Osteoblast (primary cell): ENCODE measurements at regions not wholly inside any gene's neighbourhood (a gene's known extent, or its start where the extent isn't known, plus 50 kb on each side); places are given as distances from the start of the nearest gene placed in this dataset.

Source experiments
- DNase-seq: peaks from one replicate; pipeline ENCODE4 v3.0.0; 2011; ENCODE audit warnings: low spot score, mixed read lengths; ENCODE audit not compliant: insufficient read length; ENCODE audit errors: missing footprints
- H2AFZ ChIP-seq: 2 replicates; pipeline ENCODE4 v1.6.0; 2011; ENCODE audit warnings: mild to moderate bottlenecking, low read length
- H3K27ac ChIP-seq: 2 replicates; pipeline ENCODE4 v1.5.1; 2011; ENCODE audit warnings: mild to moderate bottlenecking, low read depth, low read length, moderate library complexity
- H3K27me3 ChIP-seq: 2 replicates; pipeline ENCODE4 v1.6.0; 2012; ENCODE audit warnings: mild to moderate bottlenecking, control low read depth, inconsistent platforms, low read length, moderate library complexity; ENCODE audit not compliant: insufficient read depth
- H3K36me3 ChIP-seq: 2 replicates; pipeline ENCODE4 v1.5.1; 2011; ENCODE audit warnings: mild to moderate bottlenecking, low read length, control low read depth, moderate library complexity; ENCODE audit not compliant: insufficient read depth
- H3K4me1 ChIP-seq: 2 replicates; pipeline ENCODE4 v1.5.1; 2011; ENCODE audit warnings: mild to moderate bottlenecking, low read length, control low read depth, moderate library complexity; ENCODE audit not compliant: insufficient read depth
- H3K4me2 ChIP-seq: 2 replicates; pipeline ENCODE4 v1.6.0; 2011; ENCODE audit warnings: mild to moderate bottlenecking, low read length; ENCODE audit not compliant: insufficient read depth
- H3K4me3 ChIP-seq: fragments of 200-600 bp; sonication (generic); 3 replicates; pipeline ENCODE4 v1.5.1; 2012; ENCODE audit warnings: mild to moderate bottlenecking, low read length, inconsistent platforms; ENCODE audit not compliant: insufficient read depth
- H3K79me2 ChIP-seq: 2 replicates; pipeline ENCODE4 v1.6.0; 2012; ENCODE audit warnings: mild to moderate bottlenecking, low read length, control low read depth, inconsistent platforms; ENCODE audit not compliant: insufficient read depth
- H3K9me3 ChIP-seq: 2 replicates; pipeline ENCODE4 v1.5.1; 2011; ENCODE audit warnings: low read depth, low read length, control low read depth
- H4K20me1 ChIP-seq: 2 replicates; pipeline ENCODE4 v1.6.0; 2012; ENCODE audit warnings: mild to moderate bottlenecking, low read length, control low read depth; ENCODE audit not compliant: insufficient read depth
- TF ChIP-seq, protein P1 (sequence below): IDR thresholded peaks from 2 replicates; pipeline ENCODE4 v1.5.1; 2011; ENCODE audit warnings: mild to moderate bottlenecking, low read depth, low read length, moderate library complexity; ENCODE audit errors: extremely low read depth

DNA sequence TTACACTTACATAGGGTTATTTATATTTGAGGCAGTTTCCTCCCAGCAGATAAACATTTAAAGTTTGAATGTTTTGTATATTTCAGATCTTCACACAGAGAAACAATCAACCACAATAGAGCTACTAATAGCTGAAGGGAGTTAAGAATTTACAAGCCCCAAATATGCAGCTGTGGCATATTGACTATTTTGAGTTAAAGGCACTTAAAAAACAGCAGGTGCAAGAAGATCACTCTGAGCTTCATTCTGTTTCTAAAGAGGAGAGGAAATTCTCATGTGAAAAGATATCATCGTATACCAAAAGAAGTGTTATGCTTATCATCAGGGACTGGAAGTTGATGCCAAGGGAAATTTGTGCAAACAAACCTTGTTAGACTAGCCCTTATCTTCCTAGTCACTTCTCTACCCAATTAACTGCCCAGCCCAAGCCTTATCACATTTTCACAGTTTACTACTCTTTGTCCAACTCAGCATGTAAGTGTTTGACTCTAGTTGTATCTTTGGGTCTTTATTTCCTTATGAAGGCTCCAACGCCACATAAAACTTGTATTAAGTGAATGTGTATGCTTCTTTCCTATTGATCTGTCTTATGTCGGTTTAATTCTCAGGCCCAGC, 66.3 kb upstream of the COG2 start:
- H3K4me1 ChIP-seq, result no peaks in the 10 kb centered on the region

DNA sequence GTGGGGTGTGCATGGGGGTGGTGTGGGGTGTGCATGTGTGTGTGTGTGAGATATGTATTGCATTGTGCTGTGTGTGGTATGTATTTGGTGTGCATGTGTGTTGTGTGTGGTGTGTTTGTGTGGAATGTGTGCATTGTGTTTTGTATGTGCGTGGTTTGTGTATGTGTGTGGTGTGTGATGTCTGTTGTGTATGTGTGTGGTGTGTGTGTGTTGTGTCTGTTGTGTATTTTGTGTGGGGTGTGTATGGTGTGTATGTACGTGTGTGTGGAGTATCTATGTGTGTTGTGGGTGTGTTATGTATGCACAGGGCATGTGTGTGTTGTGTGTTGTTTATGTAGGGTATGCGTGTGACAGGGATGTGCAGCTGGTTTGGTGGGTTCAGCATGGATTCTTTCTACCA, 67.8 kb upstream of the COG2 start:
- H3K4me2 ChIP-seq, result no peak overlapping the region
- no peak overlapping the region for H3K4me3 ChIP-seq
- H2AFZ ChIP-seq, result no peak overlapping the region
- no peaks in the 10 kb centered on the region for H3K27me3 ChIP-seq
- no peaks in the 10 kb centered on the region for H4K20me1 ChIP-seq
- H3K4me1 ChIP-seq, result no peaks in the 10 kb centered on the region
- no peak overlapping the region for H3K27ac ChIP-seq
- H3K9me3 ChIP-seq, result no peaks in the 10 kb centered on the region
- H3K79me2 ChIP-seq, result no peaks in the 10 kb centered on the region
- no peak for DNase-seq
- TF ChIP-seq, protein P1, sequence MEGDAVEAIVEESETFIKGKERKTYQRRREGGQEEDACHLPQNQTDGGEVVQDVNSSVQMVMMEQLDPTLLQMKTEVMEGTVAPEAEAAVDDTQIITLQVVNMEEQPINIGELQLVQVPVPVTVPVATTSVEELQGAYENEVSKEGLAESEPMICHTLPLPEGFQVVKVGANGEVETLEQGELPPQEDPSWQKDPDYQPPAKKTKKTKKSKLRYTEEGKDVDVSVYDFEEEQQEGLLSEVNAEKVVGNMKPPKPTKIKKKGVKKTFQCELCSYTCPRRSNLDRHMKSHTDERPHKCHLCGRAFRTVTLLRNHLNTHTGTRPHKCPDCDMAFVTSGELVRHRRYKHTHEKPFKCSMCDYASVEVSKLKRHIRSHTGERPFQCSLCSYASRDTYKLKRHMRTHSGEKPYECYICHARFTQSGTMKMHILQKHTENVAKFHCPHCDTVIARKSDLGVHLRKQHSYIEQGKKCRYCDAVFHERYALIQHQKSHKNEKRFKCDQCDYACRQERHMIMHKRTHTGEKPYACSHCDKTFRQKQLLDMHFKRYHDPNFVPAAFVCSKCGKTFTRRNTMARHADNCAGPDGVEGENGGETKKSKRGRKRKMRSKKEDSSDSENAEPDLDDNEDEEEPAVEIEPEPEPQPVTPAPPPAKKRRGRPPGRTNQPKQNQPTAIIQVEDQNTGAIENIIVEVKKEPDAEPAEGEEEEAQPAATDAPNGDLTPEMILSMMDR, result no peak
- H3K36me3 ChIP-seq, result no peaks in the 10 kb centered on the region

More for the DNA sequence above, 66.3 kb upstream of the COG2 start:
- H2AFZ ChIP-seq, result no peak overlapping the region
- H3K27ac ChIP-seq, result no peak overlapping the region
- H3K36me3 ChIP-seq, result no peaks in the 10 kb centered on the region
- no peaks in the 10 kb centered on the region for H4K20me1 ChIP-seq
- H3K9me3 ChIP-seq, result no peaks in the 10 kb centered on the region
- no peaks in the 10 kb centered on the region for H3K79me2 ChIP-seq
- no peak overlapping the region for H3K4me3 ChIP-seq
- H3K4me2 ChIP-seq, result no peak overlapping the region
- DNase-seq, result no peak
- TF ChIP-seq, protein P1, result no peak
- no peaks in the 10 kb centered on the region for H3K27me3 ChIP-seq

DNA sequence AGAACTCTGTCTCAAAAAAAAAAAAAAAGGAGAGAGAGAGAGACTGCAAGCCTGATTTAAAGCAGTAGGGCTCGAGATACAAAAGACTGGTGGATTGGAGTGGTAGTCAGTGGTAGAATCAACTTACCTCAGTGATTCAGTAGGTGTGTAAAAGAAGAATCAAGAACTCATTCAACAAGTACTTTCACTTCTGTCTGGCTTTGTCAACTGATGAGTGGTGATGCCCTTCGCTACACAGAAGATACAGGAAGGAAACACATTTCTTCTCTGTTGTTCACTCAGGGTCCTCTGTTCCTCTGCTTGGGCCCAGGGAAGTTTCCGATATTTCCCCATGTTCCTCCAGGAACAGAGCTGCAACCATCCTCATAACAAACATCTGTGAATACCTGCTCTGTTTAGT, 68.6 kb upstream of the COG2 start:
- Histone ChIP-seq H3K9me3 (no peaks in the 10 kb centered on the region), H3K79me2 (no peaks in the 10 kb centered on the region), H3K4me2 (no peak overlapping the region), H3K4me1 (no peaks in the 10 kb centered on the region), H3K36me3 (no peaks in the 10 kb centered on the region), H4K20me1 (no peaks in the 10 kb centered on the region), H3K27ac (no peak overlapping the region), H2AFZ (no peak overlapping the region), H3K4me3 (no peak overlapping the region), H3K27me3 (no peaks in the 10 kb centered on the region)
- TF ChIP-seq, protein P1, result no peak
- no peak for DNase-seq

DNA sequence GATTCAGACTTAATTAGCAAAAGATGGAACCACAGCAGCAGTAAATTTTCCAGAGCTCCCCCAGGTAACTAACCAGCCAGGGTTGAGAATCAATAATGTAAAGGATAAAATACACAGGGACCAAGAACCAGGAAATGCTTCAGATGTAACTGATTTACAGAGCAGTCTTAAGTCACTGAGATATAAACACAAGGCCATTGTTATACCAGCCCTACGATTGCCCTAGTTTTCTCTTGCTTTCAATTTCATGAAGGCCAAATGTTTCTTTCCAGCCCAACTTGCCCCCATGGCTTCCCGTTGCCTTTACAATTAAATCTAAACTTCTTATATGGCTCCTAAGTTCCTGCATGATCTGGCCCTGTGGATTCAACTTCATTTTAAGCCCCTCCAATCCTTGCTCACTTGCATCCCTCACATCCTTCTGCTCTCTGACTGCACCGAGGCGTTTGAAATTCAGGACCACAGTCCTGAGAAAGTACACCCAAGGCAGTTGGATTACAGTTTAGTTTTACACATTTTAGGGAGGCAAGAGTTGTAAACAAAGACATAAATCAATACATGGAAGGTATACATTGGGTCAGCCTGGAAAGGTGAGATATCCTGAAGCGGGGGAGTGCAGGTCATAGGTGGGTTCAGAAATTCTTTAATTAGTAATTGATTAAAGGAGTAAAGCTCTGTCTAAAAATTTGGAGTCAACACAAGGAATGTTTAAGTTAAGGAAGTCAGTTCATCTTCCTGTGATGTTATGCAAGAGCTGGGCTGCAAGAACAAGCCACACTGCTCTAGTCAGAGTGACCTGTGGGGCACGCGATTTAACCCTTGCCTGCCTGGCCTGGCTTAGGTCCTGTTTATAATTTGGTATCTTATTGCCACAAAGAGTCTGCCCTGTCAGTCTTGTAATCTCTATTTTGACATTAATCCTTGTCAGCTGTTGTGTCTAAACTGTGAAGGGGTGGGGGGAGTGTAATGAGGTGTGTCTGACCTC, 69.9 kb upstream of the COG2 start:
- Histone ChIP-seq H3K27me3 (no peaks in the 10 kb centered on the region), H3K27ac (no peak overlapping the region), H3K9me3 (no peaks in the 10 kb centered on the region), H3K36me3 (no peaks in the 10 kb centered on the region), H3K79me2 (no peaks in the 10 kb centered on the region), H3K4me2 (no peak overlapping the region), H3K4me3 (no peak overlapping the region), H2AFZ (no peak overlapping the region), H3K4me1 (no peaks in the 10 kb centered on the region), H4K20me1 (no peaks in the 10 kb centered on the region)
- TF ChIP-seq, protein P1, result no peak
- DNase-seq, result no peak
